Adrenal gland (tissue), 5 donors: ENCODE measurements at regions not wholly inside any gene's neighbourhood (a gene's known extent, or its start where the extent isn't known, plus 50 kb on each side); places are given as distances from the start of the nearest gene placed in this dataset.

Experiments
- POLR2A ChIP-seq, 2 donors: fragments of 450-650 bp; IDR thresholded peaks; one replicate each; pipeline ENCODE4 v1.6.1; 2017; ENCODE audit warnings: antibody characterized with exemption in 2 of 2, mild to moderate bottlenecking in 2 of 2, moderate library complexity in 1 of 2
- TF ChIP-seq, protein P1 (sequence below), 6 experiments: fragments of 450-650 bp in 4 of 6; fragments of 200-600 bp in 2 of 6; sonication (generic) in 1 of 6; IDR thresholded peaks; 1 replicate in 5 of 6; 2 replicates in 1 of 6; pipeline versions ENCODE4 v1.5.1 to v1.8.0; 2016 to 2021; ENCODE audit warnings: antibody characterized with exemption in 6 of 6, mild to moderate bottlenecking in 2 of 6, moderate library complexity in 1 of 6
- donor health status: DM: no; HTN: no; CAD: no.

DNA sequence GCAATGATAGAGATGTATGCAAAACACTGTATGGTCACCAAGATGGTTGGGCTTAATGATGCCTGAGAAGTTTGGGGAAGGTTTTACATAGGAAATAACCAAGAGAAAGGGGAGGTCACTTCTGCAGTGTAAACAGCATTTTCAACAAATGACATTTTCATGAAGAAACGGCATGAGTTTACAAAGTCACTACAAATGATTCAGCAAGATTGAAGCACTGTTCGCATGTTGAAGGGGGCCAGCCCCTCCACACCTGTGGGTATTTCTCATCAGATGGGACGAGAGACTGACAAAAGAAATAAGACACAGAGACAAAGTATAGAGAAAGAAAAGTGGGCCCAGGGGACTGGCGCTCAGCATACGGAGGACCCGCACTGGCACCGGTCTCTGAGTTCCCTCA is 234.1 kb upstream of the POGK start:
- TF ChIP-seq, protein P1, sequence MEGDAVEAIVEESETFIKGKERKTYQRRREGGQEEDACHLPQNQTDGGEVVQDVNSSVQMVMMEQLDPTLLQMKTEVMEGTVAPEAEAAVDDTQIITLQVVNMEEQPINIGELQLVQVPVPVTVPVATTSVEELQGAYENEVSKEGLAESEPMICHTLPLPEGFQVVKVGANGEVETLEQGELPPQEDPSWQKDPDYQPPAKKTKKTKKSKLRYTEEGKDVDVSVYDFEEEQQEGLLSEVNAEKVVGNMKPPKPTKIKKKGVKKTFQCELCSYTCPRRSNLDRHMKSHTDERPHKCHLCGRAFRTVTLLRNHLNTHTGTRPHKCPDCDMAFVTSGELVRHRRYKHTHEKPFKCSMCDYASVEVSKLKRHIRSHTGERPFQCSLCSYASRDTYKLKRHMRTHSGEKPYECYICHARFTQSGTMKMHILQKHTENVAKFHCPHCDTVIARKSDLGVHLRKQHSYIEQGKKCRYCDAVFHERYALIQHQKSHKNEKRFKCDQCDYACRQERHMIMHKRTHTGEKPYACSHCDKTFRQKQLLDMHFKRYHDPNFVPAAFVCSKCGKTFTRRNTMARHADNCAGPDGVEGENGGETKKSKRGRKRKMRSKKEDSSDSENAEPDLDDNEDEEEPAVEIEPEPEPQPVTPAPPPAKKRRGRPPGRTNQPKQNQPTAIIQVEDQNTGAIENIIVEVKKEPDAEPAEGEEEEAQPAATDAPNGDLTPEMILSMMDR (IDR thresholded peaks at IDR 0.05), result no peak
- no peak for TF ChIP-seq POLR2A (IDR thresholded peaks at IDR 0.05)
